T-helper 2 cell treated with Interferon-gamma antibody and Interleukin-4, amounts not matched to agents 5 μg/mL and 100 μg/mL, for 36 hours (primary cell): ENCODE measurements at regions not wholly inside any gene's neighbourhood (a gene's known extent, or its start where the extent isn't known, plus 50 kb on each side); places are given as distances from the start of the nearest gene placed in this dataset.
A peak's percentile ranks its signal among the peaks of the same experiment; 100 is the strongest.

ENCODE experiments used
- DNase-seq: peaks from one replicate; pipeline ENCODE4 v3.0.0; 2021; ENCODE audit warnings: low spot score
- H3K27ac Mint-ChIP-seq: one replicate; pipeline ENCODE4 v1.8.0; 2021; ENCODE audit warnings: mild to moderate bottlenecking, mixed read lengths
- H3K27me3 Mint-ChIP-seq: one replicate; pipeline ENCODE4 v1.8.0; 2021; ENCODE audit warnings: low read depth, mixed read lengths
- H3K36me3 Mint-ChIP-seq: one replicate; pipeline ENCODE4 v1.8.0; 2021; ENCODE audit warnings: low read depth, mixed read lengths
- H3K4me1 Mint-ChIP-seq: one replicate; pipeline ENCODE4 v1.8.0; 2021; ENCODE audit warnings: low read depth, mixed read lengths
- H3K4me3 Mint-ChIP-seq: one replicate; pipeline ENCODE4 v1.8.0; 2022; ENCODE audit warnings: mild to moderate bottlenecking, moderate library complexity, mixed read lengths
- H3K9me3 Mint-ChIP-seq: one replicate; pipeline ENCODE4 v1.8.0; 2021; ENCODE audit warnings: mixed read lengths

DNA sequence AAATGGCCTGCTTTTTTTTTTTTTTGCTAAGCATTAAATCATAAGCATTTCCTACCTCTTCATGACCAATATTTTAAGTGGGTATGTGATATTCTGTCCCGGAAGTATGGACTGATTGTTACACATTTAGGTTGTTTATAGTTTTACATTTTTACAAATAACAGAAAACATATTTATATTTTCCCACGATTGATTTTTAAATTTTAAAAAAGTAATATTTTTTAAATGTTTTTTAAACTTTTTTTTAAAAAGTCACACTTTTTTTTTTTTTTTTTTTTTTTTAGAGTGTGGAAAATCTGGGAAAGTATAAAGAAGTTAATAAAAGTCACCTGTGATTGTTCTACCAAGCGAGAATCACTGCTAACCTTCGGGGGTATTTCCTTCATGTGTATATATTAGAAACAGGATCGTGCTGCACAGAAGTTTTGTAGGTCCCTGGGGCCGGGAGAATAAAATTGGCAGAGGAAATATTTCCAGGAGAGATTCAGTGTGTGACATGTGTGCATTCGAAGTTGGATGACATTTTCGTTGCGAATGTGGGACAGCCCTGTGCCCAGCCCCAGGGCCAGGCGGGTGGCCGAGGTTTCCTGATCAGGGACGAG, 173.1 kb downstream of the CDC5L start:
- Mint-ChIP-seq H3K27ac (no peak overlapping the region), H3K9me3 (no peaks in the 10 kb centered on the region), H3K4me3 (no peak overlapping the region), H3K36me3 (no peaks in the 10 kb centered on the region), H3K4me1 (peaks cover 6% of the 10 kb centered on the region), H3K27me3 (peaks cover 31% of the 10 kb centered on the region)
- no peak for DNase-seq

DNA sequence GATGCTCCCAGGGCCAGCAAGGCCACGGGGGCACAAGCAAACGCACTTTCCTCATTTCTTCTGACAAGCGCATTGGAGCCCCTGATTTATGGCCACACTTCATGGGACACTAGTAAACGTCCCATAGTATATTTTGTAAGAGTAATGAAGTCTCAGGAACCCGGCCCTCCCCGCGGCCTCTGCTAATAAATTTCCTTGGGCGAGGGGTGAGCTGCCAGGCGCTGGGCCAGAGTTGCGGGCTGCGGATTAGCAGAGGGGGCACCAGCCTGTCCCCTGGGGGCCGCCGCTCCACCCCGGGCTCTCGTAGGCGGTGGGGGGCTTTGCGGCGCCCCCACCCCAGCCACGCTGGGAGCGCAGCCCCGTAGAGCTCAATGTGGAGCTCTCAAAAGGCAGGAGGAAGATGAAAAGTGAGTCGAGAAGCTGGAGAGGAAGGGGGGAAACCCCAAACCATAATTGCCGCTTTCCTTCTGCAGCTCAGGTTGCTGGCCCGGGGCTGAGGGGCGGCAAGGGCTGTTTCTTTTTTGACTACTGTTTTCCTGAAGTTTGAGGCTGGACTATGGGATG, 173.6 kb downstream of the CDC5L start:
- H3K4me3 Mint-ChIP-seq = peak overlapping the region; percentile 60

DNA sequence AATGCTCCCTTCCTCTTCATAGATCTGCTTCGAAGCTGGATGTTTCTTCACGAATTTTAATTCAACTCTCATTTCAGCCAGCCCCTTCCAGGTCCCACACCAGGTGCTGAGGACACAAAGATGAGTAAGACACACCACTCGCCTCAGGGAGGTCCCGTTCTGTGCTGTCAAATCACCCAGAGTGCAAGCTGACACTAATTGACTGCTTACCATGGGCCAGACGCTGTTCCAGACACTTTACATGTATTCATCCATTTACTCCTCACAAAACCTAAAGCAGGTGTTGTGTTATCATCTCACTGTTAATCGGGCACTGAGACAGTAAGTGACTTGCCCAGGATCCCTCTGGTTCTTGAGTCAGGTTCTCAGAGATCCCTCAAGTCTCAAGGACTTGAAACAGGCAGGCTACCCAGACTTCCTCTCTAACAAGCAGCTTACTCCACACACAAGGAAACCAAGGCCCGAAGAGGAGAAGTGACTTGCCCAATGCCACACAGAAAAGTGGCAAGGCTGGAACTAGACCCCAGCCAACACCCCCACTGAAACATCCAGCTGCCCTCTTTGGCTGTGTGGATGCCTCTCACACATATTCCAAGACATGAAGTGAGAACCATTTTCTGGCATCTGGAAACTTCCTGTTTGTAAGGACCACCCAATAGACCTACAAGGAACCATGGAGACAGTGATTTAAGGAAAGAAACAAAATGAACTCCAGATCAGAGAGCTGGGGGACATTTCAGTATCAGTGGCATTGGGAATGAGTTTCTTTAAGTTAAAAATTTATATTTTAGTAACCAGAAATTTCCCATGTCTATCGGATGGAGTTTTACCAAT, 174.5 kb downstream of the CDC5L start:
- Mint-ChIP-seq H3K36me3 (no peaks in the 10 kb centered on the region), H3K4me1 (peaks cover 6% of the 10 kb centered on the region), H3K27ac (peak overlapping the region; percentile 47), H3K27me3 (peaks cover 31% of the 10 kb centered on the region), H3K9me3 (no peaks in the 10 kb centered on the region), H3K4me3 (peak overlapping the region; percentile 44)
- no peak for DNase-seq

More for the DNA sequence above, 173.6 kb downstream of the CDC5L start:
- Mint-ChIP-seq H3K4me1 (peaks cover 6% of the 10 kb centered on the region), H3K27me3 (peaks cover 31% of the 10 kb centered on the region), H3K36me3 (no peaks in the 10 kb centered on the region), H3K9me3 (no peaks in the 10 kb centered on the region), H3K27ac (no peak overlapping the region)
- no peak for DNase-seq

DNA sequence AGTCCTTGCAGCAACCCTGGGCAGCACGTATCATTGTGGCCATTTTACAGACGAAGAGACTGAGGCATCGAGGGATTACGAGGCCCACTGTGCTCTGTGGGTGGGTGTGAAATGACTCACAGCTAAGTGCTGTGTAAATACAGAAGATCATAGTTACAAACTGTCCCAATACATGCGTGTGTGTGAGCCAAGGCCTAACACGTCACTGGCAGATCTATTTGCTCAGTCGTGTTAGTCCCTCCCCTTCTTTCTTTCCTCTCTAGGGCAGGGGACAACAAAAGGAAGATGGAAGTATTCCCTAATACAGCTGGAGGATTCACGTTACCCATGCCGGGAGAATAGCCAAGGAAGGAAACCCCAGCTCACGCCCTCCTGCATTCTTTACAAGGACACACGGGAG, 175.9 kb downstream of the CDC5L start:
- Mint-ChIP-seq H3K27me3 (peaks cover 28% of the 10 kb centered on the region), H3K36me3 (no peaks in the 10 kb centered on the region), H3K4me3 (no peak overlapping the region)

DNA sequence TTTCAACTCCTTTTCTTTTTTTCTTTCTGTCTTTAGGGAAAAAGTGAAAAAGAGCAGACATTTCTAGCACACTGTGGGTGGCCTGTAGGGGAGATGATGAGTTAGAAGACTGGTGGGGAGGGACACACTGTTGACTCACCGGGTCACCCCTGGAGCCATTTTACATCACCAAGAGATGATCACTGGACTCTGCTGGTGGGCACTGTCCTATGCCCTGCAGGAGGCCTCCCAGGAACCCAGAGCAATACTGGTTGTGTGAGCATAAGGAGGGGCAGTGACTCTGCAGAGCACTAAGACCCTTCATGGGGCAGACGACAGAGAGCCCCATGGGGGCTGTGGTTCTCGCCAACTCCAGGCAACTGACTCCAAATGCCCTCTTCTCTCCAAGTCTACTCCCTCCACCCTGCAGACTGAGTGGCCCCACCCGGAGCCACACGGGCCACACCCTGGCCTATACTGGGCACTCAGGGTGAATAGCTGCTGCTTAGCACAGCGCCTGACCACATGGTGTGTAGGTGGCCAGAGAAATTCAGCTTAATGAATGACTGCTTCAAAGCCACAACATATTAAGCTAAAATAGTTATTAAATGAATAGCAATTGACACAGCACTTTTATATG, 177.5 kb downstream of the CDC5L start:
- no peak overlapping the region for H3K27ac Mint-ChIP-seq
- H3K4me1 Mint-ChIP-seq = peaks cover 6% of the 10 kb centered on the region
- H3K36me3 Mint-ChIP-seq = no peaks in the 10 kb centered on the region
- no peaks in the 10 kb centered on the region for H3K9me3 Mint-ChIP-seq
- H3K27me3 Mint-ChIP-seq = peaks cover 15% of the 10 kb centered on the region
- H3K4me3 Mint-ChIP-seq = no peak overlapping the region
- DNase-seq = no peak

More for the DNA sequence above, 175.9 kb downstream of the CDC5L start:
- no peak for DNase-seq
- Mint-ChIP-seq H3K4me1 (peaks cover 6% of the 10 kb centered on the region), H3K27ac (no peak overlapping the region), H3K9me3 (no peaks in the 10 kb centered on the region)

DNA sequence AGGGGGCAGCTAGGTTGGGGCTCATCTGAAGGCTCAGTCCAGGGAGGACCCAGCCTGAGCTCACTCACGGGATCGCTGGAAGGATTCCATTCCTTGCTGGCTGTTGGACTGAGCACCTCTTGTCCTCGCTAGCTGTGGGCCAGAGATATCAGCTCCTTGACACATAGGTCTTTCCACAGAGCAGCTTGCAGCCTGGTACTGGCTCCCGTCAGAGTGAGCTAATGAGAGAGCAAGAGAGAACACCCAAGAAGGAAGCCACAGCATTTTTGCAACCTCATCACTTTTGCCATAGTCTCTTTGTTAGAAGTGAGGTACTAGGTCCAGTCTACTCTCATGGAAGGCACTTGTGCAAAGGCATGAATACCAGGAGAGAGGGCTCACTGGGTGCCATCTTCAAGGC, 179.9 kb downstream of the CDC5L start:
- Mint-ChIP-seq H3K27ac (no peak overlapping the region), H3K4me1 (no peaks in the 10 kb centered on the region), H3K9me3 (no peaks in the 10 kb centered on the region), H3K4me3 (no peak overlapping the region), H3K27me3 (peaks cover 10% of the 10 kb centered on the region), H3K36me3 (no peaks in the 10 kb centered on the region)
- DNase-seq = no peak

DNA sequence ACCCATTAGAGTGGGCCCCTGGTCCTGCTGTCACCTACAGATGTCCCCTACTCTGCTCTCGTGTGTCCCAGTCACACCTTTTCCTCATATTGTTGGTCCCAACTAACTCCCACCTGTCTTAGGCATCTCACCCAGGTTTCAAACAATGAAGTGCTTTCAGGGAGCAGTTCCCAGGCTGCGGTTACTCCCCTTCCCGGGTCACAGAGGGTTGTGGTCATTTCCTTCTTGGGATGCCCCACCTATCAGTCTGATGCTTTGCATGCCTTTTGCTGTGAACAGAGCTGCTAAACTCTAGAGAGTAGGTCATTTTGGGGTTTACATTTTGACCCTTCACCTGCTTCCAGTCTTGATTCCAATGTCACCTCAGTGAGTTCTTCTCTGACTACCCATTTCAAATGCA, 181.6 kb downstream of the CDC5L start:
- peaks cover 10% of the 10 kb centered on the region for H3K27me3 Mint-ChIP-seq
- no peaks in the 10 kb centered on the region for H3K9me3 Mint-ChIP-seq
- H3K27ac Mint-ChIP-seq = no peak overlapping the region
- H3K36me3 Mint-ChIP-seq = no peaks in the 10 kb centered on the region
- H3K4me3 Mint-ChIP-seq = no peak overlapping the region
- no peak for DNase-seq
- H3K4me1 Mint-ChIP-seq = no peaks in the 10 kb centered on the region

DNA sequence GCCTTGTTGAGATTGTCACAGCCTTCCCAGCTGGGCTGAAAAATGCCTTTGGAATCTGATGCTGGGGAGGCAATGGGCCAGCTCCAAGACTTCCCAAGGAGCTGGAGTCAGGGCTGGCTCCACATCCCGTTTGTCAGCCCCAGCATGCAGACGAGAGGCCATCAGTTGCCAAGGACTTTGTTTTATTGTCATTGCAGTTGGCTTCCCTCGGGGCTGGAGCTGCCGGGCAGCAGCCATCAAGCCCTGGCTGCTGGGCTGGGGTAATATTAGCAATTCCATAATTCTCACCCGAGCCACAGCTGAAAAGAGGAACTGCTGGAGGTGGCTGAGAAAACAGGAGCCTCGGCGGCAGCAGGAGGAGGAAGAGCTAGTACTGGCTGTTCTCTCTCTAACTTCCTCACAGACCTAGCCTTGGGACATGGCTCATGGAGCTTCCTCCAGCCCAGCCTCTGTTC, 182.5 kb downstream of the CDC5L start:
- H3K4me3 Mint-ChIP-seq = no peak overlapping the region
- no peaks in the 10 kb centered on the region for H3K9me3 Mint-ChIP-seq
- no peaks in the 10 kb centered on the region for H3K36me3 Mint-ChIP-seq
- no peak overlapping the region for H3K27ac Mint-ChIP-seq
- no peaks in the 10 kb centered on the region for H3K4me1 Mint-ChIP-seq
- DNase-seq = no peak
- peaks cover 13% of the 10 kb centered on the region for H3K27me3 Mint-ChIP-seq

DNA sequence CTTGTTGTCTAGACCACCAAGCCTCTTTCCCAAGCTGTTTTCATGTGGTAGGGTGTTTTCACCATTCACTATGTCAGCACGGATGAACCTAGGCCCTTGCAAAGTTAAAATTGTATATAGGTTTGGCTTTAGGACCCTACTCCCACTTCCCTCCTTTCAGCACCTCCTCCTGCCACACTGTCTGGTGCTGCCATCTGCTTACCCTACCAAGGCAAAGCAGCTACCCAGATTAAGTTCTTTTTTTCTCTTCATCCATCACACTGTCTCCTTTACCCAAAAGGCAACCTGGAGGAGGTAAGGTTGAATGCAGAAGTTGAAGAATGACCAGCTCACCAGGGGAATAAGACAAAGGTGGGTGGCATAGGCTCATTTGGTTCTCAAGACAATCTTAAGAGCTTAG, 184.0 kb downstream of the CDC5L start:
- no peaks in the 10 kb centered on the region for H3K4me1 Mint-ChIP-seq
- no peak for DNase-seq
- H3K9me3 Mint-ChIP-seq = no peaks in the 10 kb centered on the region
- H3K27ac Mint-ChIP-seq = no peak overlapping the region
- H3K27me3 Mint-ChIP-seq = peaks cover 13% of the 10 kb centered on the region
- H3K4me3 Mint-ChIP-seq = no peak overlapping the region
- no peaks in the 10 kb centered on the region for H3K36me3 Mint-ChIP-seq

DNA sequence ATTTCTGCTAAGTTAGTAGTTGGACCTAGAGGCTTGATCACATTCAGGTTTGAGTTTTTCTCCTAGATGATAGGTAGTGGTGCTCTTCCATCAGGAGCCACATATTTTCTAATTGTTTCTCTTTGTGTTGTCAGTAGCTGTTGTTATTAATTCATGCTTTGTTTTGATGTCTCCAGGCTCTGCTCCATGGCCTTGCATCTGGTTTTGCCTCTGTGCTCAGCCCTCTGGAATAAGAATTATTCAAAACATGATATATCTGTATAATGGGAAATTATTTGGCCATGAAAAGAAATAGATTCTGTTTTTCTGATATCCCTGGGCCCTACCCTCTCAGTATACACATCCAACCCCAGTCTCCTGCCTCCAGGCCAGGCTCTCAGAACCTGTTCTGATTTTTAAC, 184.8 kb downstream of the CDC5L start:
- Mint-ChIP-seq H3K4me3 (no peak overlapping the region), H3K36me3 (no peaks in the 10 kb centered on the region), H3K4me1 (no peaks in the 10 kb centered on the region), H3K27ac (no peak overlapping the region), H3K27me3 (peaks cover 14% of the 10 kb centered on the region), H3K9me3 (no peaks in the 10 kb centered on the region)
- DNase-seq = no peak

DNA sequence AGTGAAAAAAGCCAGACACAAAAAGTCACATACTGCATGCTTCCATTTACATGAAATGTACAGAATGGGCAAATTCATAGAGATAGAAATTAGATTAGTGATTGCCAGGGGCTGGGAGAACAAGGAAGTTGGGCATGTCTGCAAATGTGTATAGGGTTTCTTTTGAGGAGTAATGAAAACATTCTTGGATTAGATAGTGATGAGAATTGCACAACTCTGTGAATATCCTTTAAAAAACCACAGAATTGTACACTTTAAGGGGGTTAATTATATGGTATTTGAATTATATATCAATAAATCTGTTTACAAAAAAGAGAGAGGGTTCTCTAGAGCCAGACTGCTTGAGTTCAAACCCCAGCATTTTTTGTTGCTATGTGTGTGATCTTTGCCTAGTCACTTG, 188.1 kb downstream of the CDC5L start:
- no peaks in the 10 kb centered on the region for H3K4me1 Mint-ChIP-seq
- DNase-seq = no peak
- no peaks in the 10 kb centered on the region for H3K36me3 Mint-ChIP-seq
- no peak overlapping the region for H3K4me3 Mint-ChIP-seq
- H3K27ac Mint-ChIP-seq = no peak overlapping the region
- H3K27me3 Mint-ChIP-seq = peaks cover 23% of the 10 kb centered on the region
- H3K9me3 Mint-ChIP-seq = no peaks in the 10 kb centered on the region

DNA sequence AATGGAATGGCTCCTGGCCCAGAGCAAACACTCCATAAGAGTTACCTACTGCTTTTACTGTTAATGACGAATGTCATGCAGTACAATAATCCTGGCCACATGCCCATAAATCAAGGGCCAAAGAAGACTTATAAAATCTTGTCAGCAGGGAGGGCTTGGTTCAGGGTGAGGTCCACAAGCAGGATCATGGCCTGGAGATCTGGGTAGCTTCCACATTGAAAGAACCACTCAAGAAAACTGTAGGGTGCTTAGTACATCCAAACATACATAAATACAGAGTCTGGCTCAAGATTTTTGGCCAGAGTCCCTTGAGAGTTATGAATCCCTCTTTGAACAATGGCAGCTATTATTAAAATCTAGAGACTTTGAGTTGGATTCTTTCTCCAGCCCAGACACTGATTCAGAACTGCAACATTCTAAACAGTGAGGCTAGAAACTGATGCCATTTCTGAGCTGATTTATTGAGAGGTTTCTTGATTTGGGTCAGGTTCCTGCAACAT, 188.7 kb downstream of the CDC5L start:
- peaks cover 25% of the 10 kb centered on the region for H3K27me3 Mint-ChIP-seq
- H3K27ac Mint-ChIP-seq = no peak overlapping the region
- no peak for DNase-seq
- no peaks in the 10 kb centered on the region for H3K9me3 Mint-ChIP-seq
- no peak overlapping the region for H3K4me3 Mint-ChIP-seq
- H3K36me3 Mint-ChIP-seq = no peaks in the 10 kb centered on the region
- H3K4me1 Mint-ChIP-seq = no peaks in the 10 kb centered on the region

DNA sequence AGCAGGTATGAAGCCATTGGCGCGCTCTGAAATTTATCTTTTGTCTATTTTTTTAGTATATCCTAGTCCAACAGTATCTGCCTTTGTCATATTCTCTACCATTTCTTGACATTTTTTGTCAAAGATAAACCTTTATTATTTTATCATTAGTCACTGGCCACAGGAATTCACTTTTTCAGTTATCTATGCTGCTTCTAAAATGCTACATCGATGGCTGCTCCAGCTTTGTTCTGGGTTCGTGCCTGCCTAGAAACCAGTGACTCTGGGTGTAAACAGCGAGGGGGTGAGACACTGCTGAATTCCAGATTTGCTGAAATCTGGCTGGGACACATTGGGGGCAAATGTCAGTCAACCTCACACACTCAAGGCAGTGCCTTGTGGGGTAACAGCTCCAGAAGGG, 193.4 kb downstream of the CDC5L start:
- DNase-seq = no peak
- Mint-ChIP-seq H3K27ac (no peak overlapping the region), H3K4me1 (no peaks in the 10 kb centered on the region), H3K9me3 (peaks cover 15% of the 10 kb centered on the region), H3K36me3 (no peaks in the 10 kb centered on the region), H3K4me3 (no peak overlapping the region), H3K27me3 (peaks cover 22% of the 10 kb centered on the region)

DNA sequence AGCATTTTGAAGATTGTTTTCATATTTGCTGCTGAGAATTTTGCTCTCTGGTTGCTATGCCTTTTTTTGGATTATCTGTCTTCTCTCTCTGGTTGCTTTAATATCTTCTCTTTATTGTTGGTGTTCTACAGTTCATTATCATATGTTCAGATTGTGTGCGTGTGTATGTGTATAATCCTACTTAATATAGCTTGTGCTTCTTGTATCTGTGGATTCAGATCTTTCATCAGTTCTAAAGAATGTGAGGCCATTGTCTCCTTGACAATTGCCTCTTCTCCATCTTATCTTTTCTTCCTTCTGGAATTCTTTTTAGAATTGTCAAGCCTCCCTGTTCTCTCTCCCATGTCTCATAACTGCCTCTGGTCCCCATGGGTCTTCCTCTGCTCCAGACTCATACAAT, 195.4 kb downstream of the CDC5L start:
- peaks cover 15% of the 10 kb centered on the region for H3K9me3 Mint-ChIP-seq
- no peak for DNase-seq
- no peaks in the 10 kb centered on the region for H3K4me1 Mint-ChIP-seq
- no peak overlapping the region for H3K27ac Mint-ChIP-seq
- no peaks in the 10 kb centered on the region for H3K36me3 Mint-ChIP-seq
- H3K4me3 Mint-ChIP-seq = no peak overlapping the region
- peaks cover 29% of the 10 kb centered on the region for H3K27me3 Mint-ChIP-seq
